ENCODE measurements at regions not wholly inside any gene's neighbourhood (a gene's known extent, or its start where the extent isn't known, plus 50 kb on each side); places are given as distances from the start of the nearest gene placed in this dataset.
A peak's percentile ranks its signal among the peaks of the same experiment; 100 is the strongest.
"Not testable (repeated sequence)": the region's sequence is repeated elsewhere in the genome, so short reads cannot be mapped to it uniquely, and the experiment has no call there.

DNA sequence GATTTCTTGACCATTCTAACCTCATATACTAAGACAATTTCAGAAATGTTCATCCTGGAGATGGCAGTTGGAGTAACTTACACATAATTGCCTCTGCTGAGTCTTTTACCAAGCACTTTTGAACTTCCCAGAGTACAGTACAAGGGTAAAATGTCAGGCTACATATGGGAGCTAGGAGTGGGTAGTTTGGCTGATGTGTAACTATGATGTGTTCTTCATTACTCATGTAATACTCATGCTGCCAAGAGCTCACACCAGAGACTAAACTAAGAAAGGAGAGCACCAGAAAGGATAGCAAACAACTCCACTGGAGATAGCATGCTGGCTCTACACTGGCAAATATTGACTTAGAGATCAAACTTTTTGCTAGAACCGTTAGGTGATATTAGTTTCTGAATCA is 194.0 kb downstream of the PDGFRA start:
- no peak overlapping the region for H3K4me3 Mint-ChIP-seq
- H3K4me1 Mint-ChIP-seq (ENCODE audit: low read depth): no peaks in the 10 kb centered on the region
- H3K36me3 Mint-ChIP-seq (ENCODE audit: insufficient read depth in 2 of 2): no peaks in the 10 kb centered on the region
- DNase-seq: no peak
- peaks cover 0 to 3% of the 10 kb centered on the region in 2 donors for H3K9me3 Mint-ChIP-seq
- ATAC-seq (replicated peaks in 1 of 2): no peak
- H3K27ac Mint-ChIP-seq: no peak overlapping the region
- peaks cover 6% of the 10 kb centered on the region for H3K27me3 Mint-ChIP-seq (ENCODE audit: low read depth)

DNA sequence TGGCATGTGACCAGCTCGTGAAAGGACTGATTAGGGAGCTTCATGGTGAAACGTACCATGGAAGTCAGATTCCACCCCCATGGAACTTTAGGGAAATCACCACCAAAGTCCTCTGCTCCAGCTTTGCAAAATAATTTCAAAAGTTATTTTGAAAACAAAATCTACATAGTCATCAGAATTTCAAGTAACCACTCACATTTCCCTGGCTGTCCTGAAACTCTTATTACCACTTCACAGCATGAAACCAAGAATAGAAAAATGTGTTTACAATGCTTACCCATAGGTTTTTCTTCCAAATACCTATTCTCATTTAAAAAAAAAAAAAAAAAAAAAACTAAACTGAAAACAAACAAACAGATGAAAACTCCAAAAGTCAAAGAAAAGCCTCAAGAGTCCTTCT is 198.7 kb downstream of the PDGFRA start:
- Mint-ChIP-seq H3K27me3 (ENCODE audit: low read depth) (peaks cover 11% of the 10 kb centered on the region), H3K4me1 (ENCODE audit: low read depth) (no peaks in the 10 kb centered on the region), H3K4me3 (no peak overlapping the region), H3K36me3 (ENCODE audit: insufficient read depth in 2 of 2) (no peaks in the 10 kb centered on the region), H3K9me3 (no peaks in the 10 kb centered on the region), H3K27ac (no peak overlapping the region)
- ATAC-seq (replicated peaks in 1 of 2): no peak
- no peak for DNase-seq

DNA sequence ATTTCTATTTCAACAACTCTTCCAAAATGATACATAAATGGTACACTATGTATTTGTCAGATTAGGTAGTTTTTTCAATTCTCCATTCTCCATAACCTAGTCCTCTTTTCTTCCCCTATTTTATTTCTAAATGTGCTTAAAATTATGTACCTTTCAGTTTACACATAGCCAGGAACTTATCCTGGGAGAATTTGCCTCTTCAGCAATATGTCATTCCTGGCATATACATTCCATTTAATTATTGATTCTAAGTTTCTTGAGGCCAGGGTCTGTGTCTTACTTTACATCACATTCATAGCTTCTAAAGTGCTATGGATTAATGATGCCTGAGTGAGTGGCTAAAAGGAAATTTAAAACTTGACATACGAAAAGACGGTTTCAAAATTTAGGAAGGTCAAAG is 199.8 kb downstream of the PDGFRA start:
- no peaks in the 10 kb centered on the region for H3K36me3 Mint-ChIP-seq (ENCODE audit: insufficient read depth in 2 of 2)
- H3K9me3 Mint-ChIP-seq: no peaks in the 10 kb centered on the region
- H3K27me3 Mint-ChIP-seq (ENCODE audit: low read depth): peaks cover 11% of the 10 kb centered on the region
- no peak overlapping the region for H3K27ac Mint-ChIP-seq
- DNase-seq (no peak), ATAC-seq (replicated peaks in 1 of 2) (no peak)
- H3K4me3 Mint-ChIP-seq: no peak overlapping the region
- no peaks in the 10 kb centered on the region for H3K4me1 Mint-ChIP-seq (ENCODE audit: low read depth)

DNA sequence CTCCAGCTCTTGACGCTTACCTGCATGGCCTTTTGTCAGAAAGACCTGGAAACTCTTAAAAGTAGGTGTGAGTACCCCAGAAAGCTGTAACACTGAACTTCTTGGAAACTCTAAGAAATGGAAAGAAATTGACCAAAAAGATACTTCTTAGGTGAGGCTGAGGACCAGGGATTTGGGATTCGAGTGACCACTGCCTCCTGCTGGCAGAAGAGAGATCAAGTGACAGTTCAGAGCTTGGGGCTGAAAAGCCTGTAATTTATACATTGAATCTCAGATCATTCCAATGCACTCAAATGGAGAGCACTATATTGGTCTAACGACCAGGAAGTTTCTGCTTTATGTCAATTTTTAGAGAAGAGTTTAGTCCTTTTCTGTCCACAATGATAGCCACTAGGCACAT is 204.6 kb downstream of the PDGFRA start:
- Mint-ChIP-seq H3K27ac (no peak overlapping the region), H3K4me3 (no peak overlapping the region), H3K27me3 (ENCODE audit: low read depth) (peaks cover 27% of the 10 kb centered on the region)

DNA sequence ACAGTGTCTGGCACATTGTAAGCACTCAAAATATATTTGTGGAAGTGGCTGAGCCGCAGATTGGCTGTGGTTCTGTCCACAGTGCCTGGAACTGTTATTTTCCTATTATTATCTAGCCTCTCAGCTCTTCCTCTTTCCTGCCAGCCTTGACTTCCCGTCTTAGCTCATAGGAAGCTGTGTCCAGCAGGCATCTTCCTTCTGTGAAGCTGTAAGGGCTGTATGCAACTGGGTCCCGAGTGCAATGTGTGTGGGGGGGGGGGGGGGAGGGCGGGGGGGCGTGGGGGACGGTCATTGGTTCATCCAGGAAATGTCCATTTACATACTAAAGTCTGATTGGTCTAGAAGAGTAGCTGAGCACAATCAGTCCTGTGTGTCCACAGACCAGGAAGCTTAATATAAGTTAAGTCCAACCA is 210.7 kb downstream of the PDGFRA start:
- no peak for DNase-seq
- peak in 1 of 2 donors; percentile 13 for ATAC-seq (replicated peaks in 1 of 2)
- no peaks in the 10 kb centered on the region for H3K9me3 Mint-ChIP-seq
- peaks cover 32% of the 10 kb centered on the region for H3K27me3 Mint-ChIP-seq (ENCODE audit: low read depth)
- no peak overlapping the region for H3K27ac Mint-ChIP-seq
- H3K4me1 Mint-ChIP-seq (ENCODE audit: low read depth): no peaks in the 10 kb centered on the region
- no peaks in the 10 kb centered on the region for H3K36me3 Mint-ChIP-seq (ENCODE audit: insufficient read depth in 2 of 2)
- no peak overlapping the region for H3K4me3 Mint-ChIP-seq

More for the DNA sequence above, 204.6 kb downstream of the PDGFRA start:
- Mint-ChIP-seq H3K9me3 (no peaks in the 10 kb centered on the region), H3K4me1 (ENCODE audit: low read depth) (no peaks in the 10 kb centered on the region), H3K36me3 (ENCODE audit: insufficient read depth in 2 of 2) (no peaks in the 10 kb centered on the region)
- ATAC-seq (replicated peaks in 1 of 2) (no peak), DNase-seq (no peak)

DNA sequence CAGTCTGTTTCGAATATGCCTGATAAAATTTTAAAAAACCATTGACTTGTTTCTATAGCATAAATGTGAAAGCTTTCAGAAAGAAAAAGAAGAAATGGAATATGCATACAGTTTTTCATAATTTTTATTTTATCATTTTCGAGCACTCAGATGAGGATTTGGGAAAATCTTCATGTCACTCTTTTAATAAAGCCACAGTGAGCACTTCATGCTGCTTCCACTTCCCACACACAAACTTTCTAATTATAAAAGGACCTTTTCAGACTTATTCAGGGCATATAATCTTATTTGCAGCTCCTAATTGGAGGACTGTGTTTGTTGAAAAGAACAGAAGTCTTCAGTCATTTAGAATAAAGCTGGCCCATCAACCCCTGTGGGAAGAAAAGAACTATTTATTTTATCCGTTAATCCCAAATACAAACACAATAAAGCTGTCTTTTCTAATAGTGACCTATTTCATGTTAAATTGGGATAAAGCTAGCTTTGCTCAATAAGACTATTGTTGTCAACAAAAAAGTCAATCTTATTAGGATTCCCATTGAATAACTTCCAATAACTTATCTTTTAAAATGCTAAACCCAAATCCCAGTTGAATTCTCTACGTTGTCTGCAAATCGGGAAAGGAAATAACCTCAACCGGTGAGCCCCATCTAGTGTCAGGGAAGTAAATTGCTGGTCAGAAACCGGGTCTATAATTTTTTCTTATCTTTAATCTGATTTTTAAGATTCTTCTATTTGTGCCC is 211.5 kb downstream of the PDGFRA start:
- DNase-seq (no peak), ATAC-seq (replicated peaks in 1 of 2) (no peak)
- no peak overlapping the region for H3K27ac Mint-ChIP-seq
- no peaks in the 10 kb centered on the region for H3K36me3 Mint-ChIP-seq (ENCODE audit: insufficient read depth in 2 of 2)
- H3K27me3 Mint-ChIP-seq (ENCODE audit: low read depth): peaks cover 34% of the 10 kb centered on the region
- H3K4me1 Mint-ChIP-seq (ENCODE audit: low read depth): no peaks in the 10 kb centered on the region
- no peaks in the 10 kb centered on the region for H3K9me3 Mint-ChIP-seq
- H3K4me3 Mint-ChIP-seq: no peak overlapping the region

DNA sequence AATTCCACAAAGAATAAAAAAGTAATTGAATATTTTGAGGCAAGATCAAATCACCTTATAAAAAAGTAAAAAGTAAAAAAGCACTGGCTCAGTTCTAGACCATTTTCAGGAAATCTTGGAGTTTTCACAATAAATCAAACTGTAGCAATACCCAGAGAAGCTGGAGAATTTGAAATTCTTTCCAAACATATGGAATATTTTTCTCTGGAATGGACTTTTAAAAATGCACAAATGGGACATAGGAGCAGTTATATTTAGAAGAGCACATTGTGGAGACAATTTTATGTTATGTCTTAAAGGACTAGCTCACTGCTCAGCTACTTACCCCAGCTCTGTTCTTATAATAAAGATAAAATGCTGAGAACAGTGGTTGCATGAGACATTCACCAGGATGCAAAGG is 211.9 kb upstream of the KIT start:
- Mint-ChIP-seq H3K4me3 (no peak overlapping the region), H3K36me3 (ENCODE audit: insufficient read depth in 2 of 2) (peaks cover 1 to 6% of the 10 kb centered on the region in 2 donors), H3K27ac (no peak overlapping the region), H3K9me3 (peaks cover 3% of the 10 kb centered on the region in 2 donors), H3K27me3 (ENCODE audit: low read depth) (peaks cover 9% of the 10 kb centered on the region), H3K4me1 (ENCODE audit: low read depth) (no peaks in the 10 kb centered on the region)
- DNase-seq: no peak
- ATAC-seq (replicated peaks in 1 of 2): no peak

DNA sequence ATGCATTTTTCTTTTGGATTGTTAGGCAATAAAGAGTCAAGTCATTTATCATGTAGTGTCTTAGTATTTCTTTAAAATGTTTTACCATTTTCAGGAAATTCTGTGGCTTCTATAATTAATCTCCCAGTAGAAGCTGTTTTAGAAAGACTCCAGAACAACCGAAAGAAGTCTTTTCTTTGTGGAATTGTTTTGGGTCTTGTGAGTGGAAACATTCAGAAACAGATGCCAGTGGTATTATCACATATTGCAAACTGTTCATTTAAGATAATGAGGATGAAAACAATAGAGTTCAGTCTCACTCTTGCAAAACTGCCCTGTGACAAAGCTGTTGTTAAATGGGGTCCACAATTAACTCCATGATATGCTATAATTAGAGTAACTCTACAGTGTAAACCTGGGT is 211.2 kb upstream of the KIT start:
- peaks cover 9% of the 10 kb centered on the region for H3K27me3 Mint-ChIP-seq (ENCODE audit: low read depth)
- DNase-seq: no peak
- H3K27ac Mint-ChIP-seq: no peak overlapping the region
- no peak for ATAC-seq (replicated peaks in 1 of 2)
- no peaks in the 10 kb centered on the region for H3K4me1 Mint-ChIP-seq (ENCODE audit: low read depth)
- H3K4me3 Mint-ChIP-seq: no peak overlapping the region
- peaks cover 1 to 6% of the 10 kb centered on the region in 2 donors for H3K36me3 Mint-ChIP-seq (ENCODE audit: insufficient read depth in 2 of 2)
- peaks cover 3% of the 10 kb centered on the region in 2 donors for H3K9me3 Mint-ChIP-seq

DNA sequence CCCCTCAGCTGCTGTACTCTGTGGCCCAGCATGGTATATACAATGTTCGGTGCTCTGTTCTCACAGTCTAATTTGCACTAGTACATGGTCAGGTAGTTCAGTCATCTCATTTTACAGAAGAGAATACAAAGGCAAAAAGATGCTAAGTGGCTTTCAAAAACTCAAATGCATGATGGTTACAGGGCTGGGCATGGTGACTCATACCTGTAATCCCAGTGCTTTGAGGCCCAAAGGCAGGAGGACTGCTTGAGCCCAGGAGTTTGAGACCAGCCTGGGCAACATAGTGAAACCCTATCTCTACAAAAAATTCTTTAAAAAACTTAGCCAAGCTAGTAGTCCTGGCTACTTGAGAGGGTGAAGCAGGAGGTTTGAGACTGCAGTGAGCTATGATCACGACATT is 210.5 kb upstream of the KIT start:
- no peak overlapping the region for H3K4me3 Mint-ChIP-seq
- DNase-seq (no peak), ATAC-seq (replicated peaks in 1 of 2) (no peak)
- peaks cover 3% of the 10 kb centered on the region in 2 donors for H3K9me3 Mint-ChIP-seq
- no peak overlapping the region for H3K27ac Mint-ChIP-seq
- H3K27me3 Mint-ChIP-seq (ENCODE audit: low read depth): peaks cover 9% of the 10 kb centered on the region
- no peaks in the 10 kb centered on the region for H3K4me1 Mint-ChIP-seq (ENCODE audit: low read depth)
- peaks cover 1 to 6% of the 10 kb centered on the region in 2 donors for H3K36me3 Mint-ChIP-seq (ENCODE audit: insufficient read depth in 2 of 2)

DNA sequence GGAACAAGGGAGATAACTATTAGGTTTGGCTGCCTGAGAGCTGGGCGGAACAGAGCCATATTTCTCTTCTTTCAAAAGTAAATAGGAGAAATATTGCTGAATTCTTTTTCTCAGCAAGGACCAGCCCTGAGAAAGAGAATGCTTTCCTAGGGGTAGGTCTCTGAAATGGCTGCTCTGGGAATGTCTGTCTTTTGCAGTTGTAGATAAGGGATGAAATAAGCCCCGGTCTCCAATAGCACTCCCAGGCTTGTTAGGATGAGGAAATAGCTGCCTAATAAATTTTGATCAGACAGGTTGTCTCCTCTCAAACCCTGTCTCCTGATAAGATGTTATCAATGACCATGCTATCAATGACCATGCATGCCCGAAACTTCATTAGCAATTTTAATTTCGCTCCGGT is 207.8 kb upstream of the KIT start:
- peaks cover 3% of the 10 kb centered on the region in 2 donors for H3K9me3 Mint-ChIP-seq
- DNase-seq: no peak
- H3K4me1 Mint-ChIP-seq (ENCODE audit: low read depth): no peaks in the 10 kb centered on the region
- H3K4me3 Mint-ChIP-seq: no peak overlapping the region
- ATAC-seq (replicated peaks in 1 of 2): no peak
- peaks cover under 1% of the 10 kb centered on the region for H3K27me3 Mint-ChIP-seq (ENCODE audit: low read depth)
- H3K27ac Mint-ChIP-seq: no peak overlapping the region
- peaks cover 1 to 6% of the 10 kb centered on the region in 2 donors for H3K36me3 Mint-ChIP-seq (ENCODE audit: insufficient read depth in 2 of 2)

DNA sequence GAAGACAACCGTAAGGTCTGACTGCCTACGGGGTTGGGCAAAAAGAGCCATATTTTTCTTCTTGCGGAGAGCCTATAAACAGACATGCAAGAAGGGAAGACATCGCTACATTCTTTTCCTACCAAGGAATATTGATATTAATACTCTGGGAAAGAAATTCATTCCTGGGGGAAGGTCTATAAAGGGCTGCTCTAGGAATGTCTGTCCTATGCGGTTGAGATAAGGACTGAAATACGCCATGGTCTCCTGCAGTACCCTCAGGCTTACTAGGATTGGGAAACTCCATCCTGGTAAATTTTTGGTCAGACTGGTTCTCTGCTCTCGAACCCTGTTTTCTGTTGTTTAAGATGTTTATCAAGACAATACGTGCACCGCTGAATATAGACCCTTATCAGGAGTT is 190.8 kb upstream of the KIT start:
- H3K4me3 Mint-ChIP-seq; H3K4me1 Mint-ChIP-seq (ENCODE audit: low read depth); H3K27ac Mint-ChIP-seq; ATAC-seq (replicated peaks in 1 of 2); DNase-seq; H3K27me3 Mint-ChIP-seq (ENCODE audit: low read depth); H3K36me3 Mint-ChIP-seq (ENCODE audit: insufficient read depth in 2 of 2): not testable (repeated sequence)
- peaks cover 10 to 16% of the 10 kb centered on the region in 2 donors for H3K9me3 Mint-ChIP-seq

DNA sequence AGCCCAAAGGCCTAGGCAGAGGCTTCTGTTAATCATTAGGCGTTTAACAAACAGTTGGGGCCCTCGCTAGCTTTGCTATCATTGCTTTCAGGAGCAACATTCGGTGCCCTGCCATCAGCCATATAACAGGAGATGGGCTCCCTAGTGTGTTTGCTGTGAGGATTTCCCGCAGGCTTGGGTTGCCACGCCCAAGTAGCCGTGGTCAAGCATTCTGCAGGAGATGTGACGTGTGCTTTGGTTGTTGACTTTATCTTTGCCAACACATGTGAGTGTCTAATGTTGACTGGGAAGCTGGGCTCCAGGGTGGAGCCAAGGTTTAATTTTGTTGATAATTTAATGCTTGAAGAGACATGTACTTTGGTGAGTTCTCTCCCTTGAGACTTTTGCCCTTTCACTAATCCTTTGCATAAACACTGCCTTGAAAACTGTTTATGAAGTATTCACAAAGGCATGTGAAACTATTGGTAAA is 184.6 kb upstream of the KIT start:
- ATAC-seq (replicated peaks in 1 of 2) (no peak), DNase-seq (no peak)
- no peak overlapping the region for H3K4me3 Mint-ChIP-seq
- H3K27ac Mint-ChIP-seq: no peak overlapping the region
- H3K9me3 Mint-ChIP-seq: peaks cover 2 to 9% of the 10 kb centered on the region in 2 donors
- H3K27me3 Mint-ChIP-seq (ENCODE audit: low read depth): peaks cover 7% of the 10 kb centered on the region
- no peaks in the 10 kb centered on the region for H3K4me1 Mint-ChIP-seq (ENCODE audit: low read depth)
- peaks cover 0 to 2% of the 10 kb centered on the region in 2 donors for H3K36me3 Mint-ChIP-seq (ENCODE audit: insufficient read depth in 2 of 2)

DNA sequence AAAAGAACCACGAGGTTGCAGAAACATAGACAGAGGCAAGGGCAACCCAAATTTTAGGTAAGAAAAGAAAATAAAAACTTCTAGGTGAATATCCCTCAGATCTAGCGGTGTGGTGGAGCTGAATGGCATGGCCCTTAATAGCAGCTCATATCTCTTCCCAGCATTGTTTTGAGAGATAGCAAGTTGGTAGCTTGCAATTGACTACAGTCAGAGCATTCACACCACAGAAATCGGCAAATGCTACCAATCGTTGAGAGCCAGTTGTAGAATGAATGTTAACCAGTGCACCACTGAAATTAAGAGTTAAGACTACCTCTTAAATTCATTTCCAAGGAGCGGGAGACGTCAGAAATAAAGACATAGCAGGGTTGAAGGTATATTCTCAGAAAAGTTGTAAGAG is 184.0 kb upstream of the KIT start:
- H3K4me1 Mint-ChIP-seq (ENCODE audit: low read depth): no peaks in the 10 kb centered on the region
- no peak for ATAC-seq (replicated peaks in 1 of 2)
- no peak overlapping the region for H3K27ac Mint-ChIP-seq
- DNase-seq: no peak
- H3K9me3 Mint-ChIP-seq: peaks cover 2 to 9% of the 10 kb centered on the region in 2 donors
- H3K36me3 Mint-ChIP-seq (ENCODE audit: insufficient read depth in 2 of 2): no peaks in the 10 kb centered on the region
- H3K4me3 Mint-ChIP-seq: no peak overlapping the region
- H3K27me3 Mint-ChIP-seq (ENCODE audit: low read depth): peaks cover 7% of the 10 kb centered on the region

DNA sequence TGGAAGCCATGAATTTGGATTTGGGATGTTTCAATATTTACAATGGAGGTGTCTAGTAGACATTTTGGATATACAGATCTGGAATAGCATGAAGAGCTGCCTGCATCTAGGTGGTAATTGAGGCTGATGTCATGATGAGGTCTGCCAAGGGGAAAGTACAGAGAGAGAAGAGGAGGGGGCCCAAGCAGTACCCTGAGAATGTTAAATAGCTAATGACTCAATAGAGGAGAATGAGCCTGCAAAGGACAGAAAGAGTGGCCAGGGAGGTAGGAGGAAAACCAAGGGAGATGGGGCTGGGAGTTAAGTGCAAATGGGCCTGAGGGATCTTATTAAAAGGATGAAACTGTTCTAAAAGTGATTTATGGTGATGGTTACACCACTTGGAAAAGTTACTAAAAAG is 182.2 kb upstream of the KIT start:
- Mint-ChIP-seq H3K27ac (no peak overlapping the region), H3K27me3 (ENCODE audit: low read depth) (peaks cover 7% of the 10 kb centered on the region), H3K4me3 (no peak overlapping the region), H3K36me3 (ENCODE audit: insufficient read depth in 2 of 2) (no peaks in the 10 kb centered on the region), H3K9me3 (peaks cover 6 to 8% of the 10 kb centered on the region in 2 donors), H3K4me1 (ENCODE audit: low read depth) (no peaks in the 10 kb centered on the region)
- no peak for DNase-seq
- no peak for ATAC-seq (replicated peaks in 1 of 2)

Data from activated T-cell treated with anti-CD3 and anti-CD28 coated beads, Interleukin-2, amount 50 U/mL, for 72 hours (primary cell).